ACHN (cell line): ENCODE measurements at regions not wholly inside any gene's neighbourhood (a gene's known extent, or its start where the extent isn't known, plus 50 kb on each side); places are given as distances from the start of the nearest gene placed in this dataset.

ENCODE experiments used
- DNase-seq: peaks from one replicate; pipeline ENCODE4 v3.0.0-alpha.2; 2015
- in situ Hi-C: cut with HindIII; loops from 2 replicates; pipeline ENCODE4 v1.10.0; 2017; ENCODE audit warnings: low sequenced_read_pairs, low pct_ligation_motif_present, low pct_unique_long_range_greater_than_20kb

GRCh38 chr13:73608157-73608516, 526.1 kb downstream of the KLF12 start:
- DNase-seq = no peak

GRCh38 chr13:73607489-73608156, 526.6 kb downstream of the KLF12 start:
- DNase-seq = no peak
- in situ Hi-C loops = no loop called here

More at GRCh38 chr13:73608157-73608516, 526.1 kb downstream of the KLF12 start:
- in situ Hi-C loops = no loop called here

GRCh38 chr13:73603646-73604045, 530.6 kb downstream of the KLF12 start:
- in situ Hi-C loops = no loop called here
- DNase-seq = no peak

GRCh38 chr13:73602295-73602694, 531.9 kb downstream of the KLF12 start:
- no peak for DNase-seq
- in situ Hi-C loops = no loop called here

- in situ Hi-C loops = no loop called here
These were observed 532.5 kb downstream of the KLF12 start for GRCh38 chr13:73601708-73602107.

GRCh38 chr13:73599232-73600128, 534.7 kb downstream of the KLF12 start:
- in situ Hi-C loops = no loop called here
- DNase-seq = no peak

More at GRCh38 chr13:73601708-73602107, 532.5 kb downstream of the KLF12 start:
- DNase-seq = no peak

GRCh38 chr13:73598020-73598712, 536.0 kb downstream of the KLF12 start:
- DNase-seq = no peak
- in situ Hi-C loops = no loop called here

- no peak for DNase-seq
- in situ Hi-C loops = no loop called here
These were observed 537.6 kb downstream of the KLF5 start for GRCh38 chr13:73596382-73596781.

GRCh38 chr13:73593199-73593765, 534.5 kb downstream of the KLF5 start:
- DNase-seq = no peak
- in situ Hi-C loops = no loop called here

GRCh38 chr13:73591861-73592260, 533.1 kb downstream of the KLF5 start:
- in situ Hi-C loops = no loop called here
- DNase-seq = no peak

- no peak for DNase-seq
- in situ Hi-C loops = no loop called here
These were observed 532.0 kb downstream of the KLF5 start for GRCh38 chr13:73590795-73591194.

GRCh38 chr13:73585236-73585635, 526.4 kb downstream of the KLF5 start:
- DNase-seq = no peak

GRCh38 chr13:73583331-73583730, 524.5 kb downstream of the KLF5 start:
- in situ Hi-C loops = no loop called here
- no peak for DNase-seq

More at GRCh38 chr13:73585236-73585635, 526.4 kb downstream of the KLF5 start:
- in situ Hi-C loops = no loop called here

- no peak for DNase-seq
- in situ Hi-C loops = no loop called here
These were observed 521.9 kb downstream of the KLF5 start for GRCh38 chr13:73580513-73581267.

GRCh38 chr13:73579574-73580274, 520.9 kb downstream of the KLF5 start:
- in situ Hi-C loops = no loop called here

GRCh38 chr13:73578251-73578875, 519.6 kb downstream of the KLF5 start:
- no peak for DNase-seq
- in situ Hi-C loops = no loop called here

More at GRCh38 chr13:73579574-73580274, 520.9 kb downstream of the KLF5 start:
- no peak for DNase-seq

GRCh38 chr13:73576291-73576690, 517.5 kb downstream of the KLF5 start:
- in situ Hi-C loops = no loop called here
- no peak for DNase-seq
